ENCODE measurements at regions not wholly inside any gene's neighbourhood (a gene's known extent, or its start where the extent isn't known, plus 50 kb on each side); places are given as distances from the start of the nearest gene placed in this dataset.

DNA sequence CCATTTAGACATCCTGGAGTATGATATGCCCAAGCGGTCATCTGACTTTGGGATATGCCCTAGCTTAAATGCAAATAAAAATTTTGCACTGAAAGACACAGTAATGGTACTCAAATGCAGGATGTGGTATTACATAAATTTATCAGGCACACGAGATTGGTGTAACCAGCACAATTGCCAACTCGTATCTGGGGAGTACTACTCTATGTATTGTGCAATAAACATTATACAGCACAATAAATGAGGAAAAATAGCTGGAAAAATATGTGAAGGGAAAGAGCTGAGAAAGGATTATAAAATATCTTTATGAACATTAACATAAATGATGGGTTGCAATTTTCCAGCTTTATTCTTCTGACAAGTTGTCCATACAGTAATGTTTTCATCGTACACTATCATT, 505.5 kb upstream of the TENM3 start:
- DNase-seq (ENCODE audit: low read depth) (no peak), FAIRE-seq (no peak)
- no peak overlapping the region for H3K4me3 ChIP-seq (ENCODE audit: insufficient read depth, low read depth, low read length)
- no peak overlapping the region for H3K4me3 Mint-ChIP-seq (ENCODE audit: unreplicated experiment)
- no peaks in the 10 kb centered on the region for H4K20me1 ChIP-seq (ENCODE audit: insufficient read depth, low read length)
- H3K36me3 ChIP-seq (ENCODE audit: insufficient read depth, low read length): no peaks in the 10 kb centered on the region
- TF ChIP-seq EZH2 (IDR thresholded peaks at IDR 0.05; ENCODE audit: insufficient read depth, low read length): no peak
- TF ChIP-seq, protein P1, sequence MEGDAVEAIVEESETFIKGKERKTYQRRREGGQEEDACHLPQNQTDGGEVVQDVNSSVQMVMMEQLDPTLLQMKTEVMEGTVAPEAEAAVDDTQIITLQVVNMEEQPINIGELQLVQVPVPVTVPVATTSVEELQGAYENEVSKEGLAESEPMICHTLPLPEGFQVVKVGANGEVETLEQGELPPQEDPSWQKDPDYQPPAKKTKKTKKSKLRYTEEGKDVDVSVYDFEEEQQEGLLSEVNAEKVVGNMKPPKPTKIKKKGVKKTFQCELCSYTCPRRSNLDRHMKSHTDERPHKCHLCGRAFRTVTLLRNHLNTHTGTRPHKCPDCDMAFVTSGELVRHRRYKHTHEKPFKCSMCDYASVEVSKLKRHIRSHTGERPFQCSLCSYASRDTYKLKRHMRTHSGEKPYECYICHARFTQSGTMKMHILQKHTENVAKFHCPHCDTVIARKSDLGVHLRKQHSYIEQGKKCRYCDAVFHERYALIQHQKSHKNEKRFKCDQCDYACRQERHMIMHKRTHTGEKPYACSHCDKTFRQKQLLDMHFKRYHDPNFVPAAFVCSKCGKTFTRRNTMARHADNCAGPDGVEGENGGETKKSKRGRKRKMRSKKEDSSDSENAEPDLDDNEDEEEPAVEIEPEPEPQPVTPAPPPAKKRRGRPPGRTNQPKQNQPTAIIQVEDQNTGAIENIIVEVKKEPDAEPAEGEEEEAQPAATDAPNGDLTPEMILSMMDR (IDR thresholded peaks at IDR 0.05; ENCODE audit: insufficient read depth, low read depth, low read length): no peak
- no peaks in the 10 kb centered on the region for H3K36me3 Mint-ChIP-seq (ENCODE audit: low read depth, unreplicated experiment)
- H3K27ac ChIP-seq (ENCODE audit: low read depth, low read length): no peak overlapping the region
- H3K9me3 ChIP-seq (ENCODE audit: insufficient read depth, low read depth, low read length): no peaks in the 10 kb centered on the region
- H3K9ac ChIP-seq (ENCODE audit: low read length): no peak overlapping the region
- H3K27me3 Mint-ChIP-seq (ENCODE audit: low read depth, unreplicated experiment): no peaks in the 10 kb centered on the region
- no peak overlapping the region for H2AFZ ChIP-seq (ENCODE audit: low read depth, low read length)
- no peaks in the 10 kb centered on the region for H3K79me2 ChIP-seq (ENCODE audit: insufficient read depth, low read length)
- no peaks in the 10 kb centered on the region for H3K4me1 ChIP-seq (ENCODE audit: insufficient read depth, low read length)
- H3K27ac Mint-ChIP-seq (ENCODE audit: unreplicated experiment): no peak overlapping the region
- no peaks in the 10 kb centered on the region for H3K27me3 ChIP-seq (ENCODE audit: insufficient read depth, low read length)
- H3K4me1 Mint-ChIP-seq (ENCODE audit: low read depth, unreplicated experiment): no peaks in the 10 kb centered on the region
- H3K9me3 Mint-ChIP-seq (ENCODE audit: unreplicated experiment): no peaks in the 10 kb centered on the region
- H3K4me2 ChIP-seq (ENCODE audit: low read length): no peak overlapping the region

DNA sequence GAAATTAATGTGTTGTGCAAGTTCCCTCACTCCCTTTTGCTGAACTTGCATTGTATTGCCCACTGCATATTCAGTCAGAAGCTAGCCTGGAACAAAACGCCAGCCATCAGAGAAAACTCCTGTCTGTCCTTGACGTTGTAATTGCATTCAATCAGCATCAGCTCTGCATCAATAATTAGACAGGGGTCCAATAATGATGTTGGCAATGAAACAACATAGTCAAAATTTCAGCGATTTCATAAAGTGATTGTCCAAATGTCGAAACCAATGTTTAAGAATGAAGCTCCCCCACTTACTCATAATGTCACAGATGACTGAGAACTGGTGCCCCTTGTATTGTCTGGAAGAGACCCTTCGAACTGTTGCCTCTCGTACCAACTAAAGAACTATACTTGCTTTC, 504.2 kb upstream of the TENM3 start:
- no peaks in the 10 kb centered on the region for H4K20me1 ChIP-seq (ENCODE audit: insufficient read depth, low read length)
- H3K27me3 Mint-ChIP-seq (ENCODE audit: low read depth, unreplicated experiment): no peaks in the 10 kb centered on the region
- H3K27ac Mint-ChIP-seq (ENCODE audit: unreplicated experiment): no peak overlapping the region
- no peaks in the 10 kb centered on the region for H3K36me3 ChIP-seq (ENCODE audit: insufficient read depth, low read length)
- no peaks in the 10 kb centered on the region for H3K27me3 ChIP-seq (ENCODE audit: insufficient read depth, low read length)
- H3K9me3 Mint-ChIP-seq (ENCODE audit: unreplicated experiment): no peaks in the 10 kb centered on the region
- H3K36me3 Mint-ChIP-seq (ENCODE audit: low read depth, unreplicated experiment): peaks cover 4% of the 10 kb centered on the region
- H3K4me3 ChIP-seq (ENCODE audit: insufficient read depth, low read depth, low read length): no peak overlapping the region
- no peak overlapping the region for H3K9ac ChIP-seq (ENCODE audit: low read length)
- no peak for DNase-seq (ENCODE audit: low read depth)
- TF ChIP-seq, protein P1 (IDR thresholded peaks at IDR 0.05; ENCODE audit: insufficient read depth, low read depth, low read length): no peak
- no peak for TF ChIP-seq EZH2 (IDR thresholded peaks at IDR 0.05; ENCODE audit: insufficient read depth, low read length)
- H3K4me2 ChIP-seq (ENCODE audit: low read length): no peak overlapping the region
- H3K27ac ChIP-seq (ENCODE audit: low read depth, low read length): no peak overlapping the region
- H3K4me1 Mint-ChIP-seq (ENCODE audit: low read depth, unreplicated experiment): no peaks in the 10 kb centered on the region
- H2AFZ ChIP-seq (ENCODE audit: low read depth, low read length): peak overlapping the region; percentile 6
- H3K4me3 Mint-ChIP-seq (ENCODE audit: unreplicated experiment): no peak overlapping the region
- no peaks in the 10 kb centered on the region for H3K9me3 ChIP-seq (ENCODE audit: insufficient read depth, low read depth, low read length)
- no peaks in the 10 kb centered on the region for H3K79me2 ChIP-seq (ENCODE audit: insufficient read depth, low read length)
- no peak for FAIRE-seq
- H3K4me1 ChIP-seq (ENCODE audit: insufficient read depth, low read length): no peaks in the 10 kb centered on the region

DNA sequence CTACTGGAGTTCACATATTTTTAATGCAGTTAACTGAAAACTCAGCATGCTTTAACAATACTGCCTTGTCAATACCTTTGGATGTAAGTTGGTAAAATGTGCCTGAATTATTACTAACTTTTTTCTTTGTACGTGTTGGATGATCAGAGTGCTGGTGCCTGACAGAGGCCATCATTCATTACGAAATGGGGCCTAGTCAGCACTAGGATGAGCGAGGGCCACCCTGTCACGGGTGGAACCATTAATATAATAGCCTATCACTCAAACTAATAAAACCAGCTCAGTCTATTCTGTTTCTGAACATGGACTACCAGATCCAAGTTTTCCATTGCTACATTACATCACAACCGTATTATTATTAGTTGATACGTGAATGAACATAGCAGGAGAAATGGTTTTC, 501.7 kb upstream of the TENM3 start:
- H3K79me2 ChIP-seq (ENCODE audit: insufficient read depth, low read length): no peaks in the 10 kb centered on the region
- no peaks in the 10 kb centered on the region for H3K36me3 ChIP-seq (ENCODE audit: insufficient read depth, low read length)
- no peak overlapping the region for H3K4me2 ChIP-seq (ENCODE audit: low read length)
- FAIRE-seq (no peak), DNase-seq (ENCODE audit: low read depth) (no peak)
- H3K36me3 Mint-ChIP-seq (ENCODE audit: low read depth, unreplicated experiment): peaks cover 4% of the 10 kb centered on the region
- no peak overlapping the region for H2AFZ ChIP-seq (ENCODE audit: low read depth, low read length)
- H3K27ac Mint-ChIP-seq (ENCODE audit: unreplicated experiment): no peak overlapping the region
- no peaks in the 10 kb centered on the region for H3K4me1 Mint-ChIP-seq (ENCODE audit: low read depth, unreplicated experiment)
- H3K27ac ChIP-seq (ENCODE audit: low read depth, low read length): no peak overlapping the region
- no peaks in the 10 kb centered on the region for H3K27me3 ChIP-seq (ENCODE audit: insufficient read depth, low read length)
- no peak overlapping the region for H3K9ac ChIP-seq (ENCODE audit: low read length)
- H3K27me3 Mint-ChIP-seq (ENCODE audit: low read depth, unreplicated experiment): no peaks in the 10 kb centered on the region
- no peak for TF ChIP-seq EZH2 (IDR thresholded peaks at IDR 0.05; ENCODE audit: insufficient read depth, low read length)
- TF ChIP-seq, protein P1 (IDR thresholded peaks at IDR 0.05; ENCODE audit: insufficient read depth, low read depth, low read length): no peak
- H3K9me3 Mint-ChIP-seq (ENCODE audit: unreplicated experiment): no peaks in the 10 kb centered on the region
- no peak overlapping the region for H3K4me3 Mint-ChIP-seq (ENCODE audit: unreplicated experiment)
- H4K20me1 ChIP-seq (ENCODE audit: insufficient read depth, low read length): no peaks in the 10 kb centered on the region
- no peak overlapping the region for H3K4me3 ChIP-seq (ENCODE audit: insufficient read depth, low read depth, low read length)
- no peaks in the 10 kb centered on the region for H3K9me3 ChIP-seq (ENCODE audit: insufficient read depth, low read depth, low read length)
- peaks cover 6% of the 10 kb centered on the region for H3K4me1 ChIP-seq (ENCODE audit: insufficient read depth, low read length)
